IPS-15b (cell line): ENCODE measurements at regions not wholly inside any gene's neighbourhood (a gene's known extent, or its start where the extent isn't known, plus 50 kb on each side); places are given as distances from the start of the nearest gene placed in this dataset.

ENCODE experiments used
- H3K27me3 ChIP-seq: one replicate; pipeline ENCODE4 v1.6.1; 2013; ENCODE audit warnings: low read length; ENCODE audit not compliant: control insufficient read depth, insufficient read depth
- H3K36me3 ChIP-seq: one replicate; pipeline ENCODE4 v1.6.1; 2013; ENCODE audit warnings: low read length; ENCODE audit not compliant: control insufficient read depth, insufficient read depth
- H3K4me1 ChIP-seq: one replicate; pipeline ENCODE4 v1.6.1; 2013; ENCODE audit warnings: mild to moderate bottlenecking, low read length; ENCODE audit not compliant: control insufficient read depth, insufficient read depth
- H3K4me3 ChIP-seq: one replicate; pipeline ENCODE4 v1.5.1; 2013; ENCODE audit warnings: low read depth, low read length
- H3K9ac ChIP-seq: one replicate; pipeline ENCODE4 v1.6.1; 2013; ENCODE audit warnings: low read depth, mild to moderate bottlenecking, low read length
- H3K9me3 ChIP-seq: one replicate; pipeline ENCODE4 v1.6.1; 2013; ENCODE audit warnings: mild to moderate bottlenecking, low read length; ENCODE audit not compliant: control insufficient read depth, insufficient read depth

GRCh38 chr13:103222683-103223082 is 156.5 kb upstream of the SLC10A2 start:
- H3K4me1 ChIP-seq, result no peaks in the 10 kb centered on the region
- no peak overlapping the region for H3K4me3 ChIP-seq
- H3K9ac ChIP-seq, result no peak overlapping the region
- no peaks in the 10 kb centered on the region for H3K36me3 ChIP-seq
- no peaks in the 10 kb centered on the region for H3K27me3 ChIP-seq
- no peaks in the 10 kb centered on the region for H3K9me3 ChIP-seq

GRCh38 chr13:103218253-103218652 is 152.0 kb upstream of the SLC10A2 start:
- Histone ChIP-seq H3K4me1 (no peaks in the 10 kb centered on the region), H3K4me3 (no peak overlapping the region), H3K9ac (no peak overlapping the region), H3K36me3 (no peaks in the 10 kb centered on the region), H3K27me3 (no peaks in the 10 kb centered on the region), H3K9me3 (no peaks in the 10 kb centered on the region)

- no peaks in the 10 kb centered on the region for H3K4me1 ChIP-seq
- H3K36me3 ChIP-seq, result no peaks in the 10 kb centered on the region
- H3K4me3 ChIP-seq, result no peak overlapping the region
- H3K27me3 ChIP-seq, result no peaks in the 10 kb centered on the region
- no peaks in the 10 kb centered on the region for H3K9me3 ChIP-seq
- H3K9ac ChIP-seq, result no peak overlapping the region
Measured at GRCh38 chr13:103213152-103213551, 146.9 kb upstream of the SLC10A2 start.

- no peak overlapping the region for H3K9ac ChIP-seq
- H3K9me3 ChIP-seq, result no peaks in the 10 kb centered on the region
- H3K4me3 ChIP-seq, result no peak overlapping the region
- no peaks in the 10 kb centered on the region for H3K27me3 ChIP-seq
- H3K36me3 ChIP-seq, result no peaks in the 10 kb centered on the region
- no peaks in the 10 kb centered on the region for H3K4me1 ChIP-seq
Measured at GRCh38 chr13:103210348-103210747, 144.1 kb upstream of the SLC10A2 start.

GRCh38 chr13:103203735-103204330 is 137.6 kb upstream of the SLC10A2 start:
- Histone ChIP-seq H3K36me3 (no peaks in the 10 kb centered on the region), H3K4me3 (no peak overlapping the region), H3K9ac (no peak overlapping the region), H3K4me1 (no peaks in the 10 kb centered on the region), H3K9me3 (no peaks in the 10 kb centered on the region), H3K27me3 (no peaks in the 10 kb centered on the region)

GRCh38 chr13:103200118-103200885 is 134.1 kb upstream of the SLC10A2 start:
- no peak overlapping the region for H3K4me3 ChIP-seq

GRCh38 chr13:103199380-103200088 is 133.3 kb upstream of the SLC10A2 start:
- H3K9ac ChIP-seq, result no peak overlapping the region
- no peaks in the 10 kb centered on the region for H3K9me3 ChIP-seq
- no peaks in the 10 kb centered on the region for H3K4me1 ChIP-seq
- no peak overlapping the region for H3K4me3 ChIP-seq
- no peaks in the 10 kb centered on the region for H3K27me3 ChIP-seq
- H3K36me3 ChIP-seq, result no peaks in the 10 kb centered on the region

More at GRCh38 chr13:103200118-103200885, 134.1 kb upstream of the SLC10A2 start:
- Histone ChIP-seq H3K9me3 (no peaks in the 10 kb centered on the region), H3K4me1 (no peaks in the 10 kb centered on the region), H3K27me3 (no peaks in the 10 kb centered on the region), H3K9ac (no peak overlapping the region), H3K36me3 (no peaks in the 10 kb centered on the region)

- Histone ChIP-seq H3K9me3 (no peaks in the 10 kb centered on the region), H3K27me3 (no peaks in the 10 kb centered on the region), H3K36me3 (no peaks in the 10 kb centered on the region), H3K9ac (no peak overlapping the region), H3K4me1 (no peaks in the 10 kb centered on the region), H3K4me3 (no peak overlapping the region)
Measured at GRCh38 chr13:103196356-103196755, 130.1 kb upstream of the SLC10A2 start.

GRCh38 chr13:103195762-103196161 is 129.5 kb upstream of the SLC10A2 start:
- Histone ChIP-seq H3K9ac (no peak overlapping the region), H3K36me3 (no peaks in the 10 kb centered on the region), H3K9me3 (no peaks in the 10 kb centered on the region), H3K27me3 (no peaks in the 10 kb centered on the region), H3K4me1 (no peaks in the 10 kb centered on the region), H3K4me3 (no peak overlapping the region)

- Histone ChIP-seq H3K9me3 (no peaks in the 10 kb centered on the region), H3K27me3 (no peaks in the 10 kb centered on the region), H3K36me3 (no peaks in the 10 kb centered on the region), H3K4me1 (no peaks in the 10 kb centered on the region), H3K4me3 (no peak overlapping the region), H3K9ac (no peak overlapping the region)
Measured at GRCh38 chr13:103194871-103195270, 128.7 kb upstream of the SLC10A2 start.

GRCh38 chr13:103192511-103193135 is 126.4 kb upstream of the SLC10A2 start:
- Histone ChIP-seq H3K9me3 (no peaks in the 10 kb centered on the region), H3K36me3 (no peaks in the 10 kb centered on the region), H3K4me1 (no peaks in the 10 kb centered on the region), H3K9ac (no peak overlapping the region), H3K27me3 (no peaks in the 10 kb centered on the region), H3K4me3 (no peak overlapping the region)
